Neural cell (in vitro differentiated cells): ENCODE measurements at regions not wholly inside any gene's neighbourhood (a gene's known extent, or its start where the extent isn't known, plus 50 kb on each side); places are given as distances from the start of the nearest gene placed in this dataset.

ENCODE experiments used
- H2AFZ ChIP-seq: fragments of 200-600, 300-800 bp; sonication (generic), shearing (Covaris generic); 2 replicates; pipeline ENCODE4 v1.6.0; 2014; ENCODE audit warnings: low read depth, mild to moderate bottlenecking, antibody characterized with exemption, low read length, moderate library complexity
- H3F3A ChIP-seq: fragments of 200-600 bp; shearing (Covaris generic); 2 replicates; pipeline ENCODE4 v1.6.1; 2016; ENCODE audit warnings: mild to moderate bottlenecking, moderate library complexity, mixed read lengths, antibody characterized with exemption, low read length; ENCODE audit not compliant: insufficient read depth, poor library complexity, severe bottlenecking
- H3K27ac ChIP-seq: fragments of 200-600, 300-800 bp; sonication (generic), shearing (Covaris generic); 2 replicates; pipeline ENCODE4 v1.5.1; 2014; ENCODE audit warnings: mild to moderate bottlenecking, low read length, moderate library complexity
- H3K27me3 ChIP-seq: fragments of 300-800, 200-600 bp; sonication (generic), shearing (Covaris generic); 2 replicates; pipeline ENCODE4 v1.6.0; 2014; ENCODE audit warnings: mild to moderate bottlenecking, low read depth, low read length, moderate library complexity; ENCODE audit not compliant: insufficient read depth
- H3K36me3 ChIP-seq: fragments of 300-800, 200-600 bp; sonication (generic), shearing (Covaris generic); 2 replicates; pipeline ENCODE4 v1.5.1; 2014; ENCODE audit warnings: mild to moderate bottlenecking, antibody characterized with exemption, low read length, moderate library complexity; ENCODE audit not compliant: insufficient read depth
- H3K4me2 ChIP-seq: fragments of 300-800, 200-600 bp; sonication (generic), shearing (Covaris generic); 2 replicates; pipeline ENCODE4 v1.6.0; 2014; ENCODE audit warnings: mild to moderate bottlenecking, low read length
- H3K4me3 ChIP-seq: fragments of 300-800, 200-600 bp; sonication (generic), shearing (Covaris generic); 2 replicates; pipeline ENCODE4 v1.5.1; 2014; ENCODE audit warnings: mild to moderate bottlenecking, low read length, moderate library complexity
- H3K79me2 ChIP-seq: fragments of 200-600 bp; shearing (Covaris generic); replicated peaks from 2 replicates; pipeline ENCODE4 v1.6.0; 2014; ENCODE audit warnings: mild to moderate bottlenecking, low read length, moderate library complexity; ENCODE audit not compliant: insufficient read depth
- H3K9ac ChIP-seq: fragments of 300-800, 200-600 bp; sonication (generic), shearing (Covaris generic); 2 replicates; pipeline ENCODE4 v1.6.1; 2016; ENCODE audit warnings: mild to moderate bottlenecking, low read length, mixed read lengths
- H3K9me2 ChIP-seq: fragments of 200-600 bp; shearing (Covaris generic); 2 replicates; pipeline ENCODE4 v1.6.1; 2016; ENCODE audit warnings: mild to moderate bottlenecking, low read length, mixed read lengths; ENCODE audit not compliant: insufficient read depth
- H3K9me3 ChIP-seq: fragments of 200-600, 300-800 bp; sonication (generic), shearing (Covaris generic); 2 replicates; pipeline ENCODE4 v1.6.1; 2016; ENCODE audit warnings: mild to moderate bottlenecking, mixed run types, low read length, moderate library complexity, mixed read lengths
- H4K20me1 ChIP-seq: fragments of 200-600 bp; shearing (Covaris generic); 2 replicates; pipeline ENCODE4 v1.6.1; 2016; ENCODE audit warnings: mild to moderate bottlenecking, mixed run types; ENCODE audit not compliant: insufficient read depth
- CTCF ChIP-seq: fragments of 450-650 bp; IDR thresholded peaks from 2 replicates; pipeline ENCODE4 v1.5.1; 2014; ENCODE audit warnings: antibody characterized with exemption, mild to moderate bottlenecking, moderate library complexity; ENCODE audit not compliant: poor library complexity, severe bottlenecking
- EP300 ChIP-seq: fragments of 450-650 bp; conservative IDR thresholded peaks from 2 replicates; pipeline ENCODE4 v1.6.1; 2014; ENCODE audit warnings: antibody characterized with exemption, mild to moderate bottlenecking, moderate library complexity; ENCODE audit not compliant: poor library complexity, severe bottlenecking
- EZH2 ChIP-seq: fragments of 200-600, 300-800 bp; shearing (Covaris generic), sonication (generic); IDR thresholded peaks from 2 replicates; pipeline ENCODE4 v1.6.1; 2014; ENCODE audit warnings: antibody characterized with exemption, low read length, borderline replicate concordance, mild to moderate bottlenecking; ENCODE audit not compliant: insufficient read depth, poor library complexity, severe bottlenecking
- MXI1 ChIP-seq: fragments of 450-650 bp; conservative IDR thresholded peaks from 2 replicates; pipeline ENCODE4 v1.6.1; 2014; ENCODE audit warnings: antibody characterized with exemption, mild to moderate bottlenecking; ENCODE audit not compliant: poor library complexity, severe bottlenecking
- POLR2AphosphoS5 ChIP-seq: IDR thresholded peaks from 2 replicates; pipeline ENCODE4 v1.6.1; 2012
- RAD21 ChIP-seq: fragments of 450-650 bp; conservative IDR thresholded peaks from 2 replicates; pipeline ENCODE4 v1.6.1; 2014; ENCODE audit warnings: antibody characterized with exemption, mild to moderate bottlenecking, moderate library complexity
- REST ChIP-seq: IDR thresholded peaks from 2 replicates; pipeline ENCODE4 v1.6.1; 2012; ENCODE audit warnings: borderline replicate concordance
- SMC3 ChIP-seq: fragments of 450-650 bp; conservative IDR thresholded peaks from 2 replicates; pipeline ENCODE4 v1.6.1; 2014; ENCODE audit warnings: antibody characterized with exemption, mild to moderate bottlenecking, moderate library complexity; ENCODE audit not compliant: poor library complexity
- TAF1 ChIP-seq: IDR thresholded peaks from 2 replicates; pipeline ENCODE4 v1.6.1; 2012; ENCODE audit warnings: low read depth

DNA sequence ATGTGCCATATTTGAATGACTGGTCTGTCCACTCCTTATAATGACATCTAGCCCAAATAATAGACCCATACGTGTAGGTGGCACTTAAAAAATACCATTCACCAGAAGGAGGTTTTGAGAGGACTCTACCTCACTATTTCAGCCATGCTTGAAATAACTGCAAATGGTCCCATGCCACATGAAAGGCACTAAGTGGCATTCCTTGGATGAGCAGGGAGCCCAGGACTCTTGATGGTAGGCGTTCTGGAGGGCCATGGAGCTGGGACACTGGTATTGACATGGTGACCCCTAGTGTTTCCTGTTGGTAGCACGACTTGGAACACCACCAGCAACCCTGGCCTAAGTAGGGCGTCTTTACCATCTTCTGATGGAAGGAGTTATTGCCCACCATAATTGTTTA is 148.7 kb upstream of the ZFHX3 start:
- Histone ChIP-seq H3K79me2 (no peaks in the 10 kb centered on the region), H3K36me3 (no peaks in the 10 kb centered on the region), H3K9ac (no peak overlapping the region), H2AFZ (no peak overlapping the region), H3K4me3 (no peak overlapping the region), H3K27me3 (no peaks in the 10 kb centered on the region), H3K4me2 (no peak overlapping the region), H3K9me3 (no peaks in the 10 kb centered on the region), H4K20me1 (no peaks in the 10 kb centered on the region), H3F3A (no peaks in the 10 kb centered on the region), H3K27ac (no peak overlapping the region), H3K9me2 (no peaks in the 10 kb centered on the region)
- TF ChIP-seq SMC3 = no peak

DNA sequence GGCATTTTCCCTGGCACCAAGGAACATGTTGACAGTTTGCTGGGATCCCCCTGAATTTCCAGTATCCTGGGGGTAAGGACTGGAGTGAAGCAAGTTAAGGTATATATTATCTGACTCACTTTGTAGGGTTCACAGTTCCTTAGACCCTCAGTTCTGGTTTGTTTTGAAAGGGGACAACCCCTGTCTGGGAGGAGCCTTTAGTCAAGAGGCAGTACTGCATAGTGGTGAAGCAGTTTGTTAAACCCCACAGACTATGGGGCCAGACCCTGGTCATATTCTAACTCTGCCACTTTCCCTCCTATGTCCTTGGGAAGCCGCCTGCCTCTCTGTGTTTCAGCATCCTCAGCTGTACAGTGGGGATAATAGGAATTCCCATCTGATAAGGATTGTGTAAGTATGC is 145.5 kb upstream of the ZFHX3 start:
- TF ChIP-seq RAD21 = no peak
- TF ChIP-seq CTCF = no peak
- TF ChIP-seq TAF1 = no peak
- TF ChIP-seq MXI1 = no peak
- TF ChIP-seq REST = no peak
- no peak for TF ChIP-seq EZH2
- TF ChIP-seq SMC3 = no peak
- no peak for TF ChIP-seq EP300
- TF ChIP-seq POLR2AphosphoS5 = no peak
- Histone ChIP-seq H3K4me2 (no peak overlapping the region), H3F3A (no peaks in the 10 kb centered on the region), H3K9ac (no peak overlapping the region), H3K9me3 (no peaks in the 10 kb centered on the region), H3K27ac (no peak overlapping the region), H2AFZ (no peak overlapping the region), H3K27me3 (no peaks in the 10 kb centered on the region), H3K79me2 (no peaks in the 10 kb centered on the region), H3K4me3 (no peak overlapping the region), H3K36me3 (no peaks in the 10 kb centered on the region), H3K9me2 (no peaks in the 10 kb centered on the region), H4K20me1 (no peaks in the 10 kb centered on the region)

GRCh38 chr16:73192232-73192894 is 144.4 kb upstream of the ZFHX3 start:
- no peaks in the 10 kb centered on the region for H3K27me3 ChIP-seq
- no peaks in the 10 kb centered on the region for H3K79me2 ChIP-seq
- no peaks in the 10 kb centered on the region for H3K9me2 ChIP-seq
- H4K20me1 ChIP-seq = no peaks in the 10 kb centered on the region
- H3K4me2 ChIP-seq = no peak overlapping the region
- no peak for TF ChIP-seq RAD21
- no peak for TF ChIP-seq EZH2
- TF ChIP-seq TAF1 = no peak
- no peak for TF ChIP-seq REST
- TF ChIP-seq SMC3 = no peak
- no peak for TF ChIP-seq CTCF
- TF ChIP-seq EP300 = no peak
- TF ChIP-seq MXI1 = no peak
- TF ChIP-seq POLR2AphosphoS5 = no peak
- H2AFZ ChIP-seq = no peak overlapping the region
- no peak overlapping the region for H3K27ac ChIP-seq
- H3K36me3 ChIP-seq = no peaks in the 10 kb centered on the region
- no peaks in the 10 kb centered on the region for H3F3A ChIP-seq
- no peak overlapping the region for H3K9ac ChIP-seq
- H3K9me3 ChIP-seq = no peaks in the 10 kb centered on the region
- H3K4me3 ChIP-seq = no peak overlapping the region
